ENCODE measurements at regions not wholly inside any gene's neighbourhood (a gene's known extent, or its start where the extent isn't known, plus 50 kb on each side); places are given as distances from the start of the nearest gene placed in this dataset.

- no peak for DNase-seq (ENCODE audit: low spot score)
- FAIRE-seq: no peak
Observed at GRCh38 chr15:93291380-93291779, 202.4 kb upstream of the RGMA start.

- FAIRE-seq (no peak), DNase-seq (ENCODE audit: low spot score) (no peak)
Observed at GRCh38 chr15:93290618-93290946, 201.6 kb upstream of the RGMA start.

GRCh38 chr15:93289941-93290617, 201.1 kb upstream of the RGMA start:
- no peak for FAIRE-seq
- DNase-seq (ENCODE audit: low spot score): no peak

GRCh38 chr15:93288728-93289294, 199.8 kb upstream of the RGMA start:
- no peak for DNase-seq (ENCODE audit: low spot score)
- no peak for FAIRE-seq

GRCh38 chr15:93286446-93286845, 197.4 kb upstream of the RGMA start:
- no peak for DNase-seq (ENCODE audit: low spot score)
- no peak for FAIRE-seq

- DNase-seq (ENCODE audit: low spot score): no peak
- no peak for FAIRE-seq
Observed at GRCh38 chr15:93283854-93284253, 194.8 kb upstream of the RGMA start.

- DNase-seq (ENCODE audit: low spot score): no peak
- no peak for FAIRE-seq
Observed at GRCh38 chr15:93282808-93283207, 193.8 kb upstream of the RGMA start.

GRCh38 chr15:93278783-93279182, 189.8 kb upstream of the RGMA start:
- no peak for DNase-seq (ENCODE audit: low spot score)
- FAIRE-seq: no peak

- no peak for FAIRE-seq
Observed at GRCh38 chr15:93278006-93278405, 189.0 kb upstream of the RGMA start.

GRCh38 chr15:93274257-93274656, 185.2 kb upstream of the RGMA start:
- FAIRE-seq (no peak), DNase-seq (ENCODE audit: low spot score) (no peak)

More at GRCh38 chr15:93278006-93278405, 189.0 kb upstream of the RGMA start:
- DNase-seq (ENCODE audit: low spot score): no peak

- DNase-seq (ENCODE audit: low spot score) (no peak), FAIRE-seq (no peak)
Observed at GRCh38 chr15:93271871-93272270, 182.9 kb upstream of the RGMA start.

- FAIRE-seq: no peak
- no peak for DNase-seq (ENCODE audit: low spot score)
Observed at GRCh38 chr15:93270937-93271467, 182.0 kb upstream of the RGMA start.

- no peak for DNase-seq (ENCODE audit: low spot score)
- FAIRE-seq: no peak
Observed at GRCh38 chr15:93268066-93268465, 179.1 kb upstream of the RGMA start.

GRCh38 chr15:93266291-93266690, 177.3 kb upstream of the RGMA start:
- no peak for DNase-seq (ENCODE audit: low spot score)
- FAIRE-seq: no peak

- FAIRE-seq (no peak), DNase-seq (ENCODE audit: low spot score) (peak; percentile 30)
Observed at GRCh38 chr15:93265111-93265556, 176.1 kb upstream of the RGMA start.

- no peak for FAIRE-seq
- no peak for DNase-seq (ENCODE audit: low spot score)
Observed at GRCh38 chr15:93261845-93262244, 172.8 kb upstream of the RGMA start.

- DNase-seq (ENCODE audit: low spot score) (no peak), FAIRE-seq (no peak)
Observed at GRCh38 chr15:93257920-93258319, 168.9 kb upstream of the RGMA start.

GRCh38 chr15:93253681-93254080, 164.7 kb upstream of the RGMA start:
- FAIRE-seq: no peak
- DNase-seq (ENCODE audit: low spot score): no peak

- no peak for DNase-seq (ENCODE audit: low spot score)
- FAIRE-seq: no peak
Observed at GRCh38 chr15:93252780-93253179, 163.8 kb upstream of the RGMA start.

GRCh38 chr15:93250950-93251349, 161.9 kb upstream of the RGMA start:
- FAIRE-seq: no peak

GRCh38 chr15:93250209-93250608, 161.2 kb upstream of the RGMA start:
- FAIRE-seq (no peak), DNase-seq (ENCODE audit: low spot score) (no peak)

More at GRCh38 chr15:93250950-93251349, 161.9 kb upstream of the RGMA start:
- no peak for DNase-seq (ENCODE audit: low spot score)

GRCh38 chr15:93249623-93250022, 160.6 kb upstream of the RGMA start:
- DNase-seq (ENCODE audit: low spot score): no peak
- FAIRE-seq: no peak

- FAIRE-seq: no peak
- no peak for DNase-seq (ENCODE audit: low spot score)
Observed at GRCh38 chr15:93247466-93248121, 158.6 kb upstream of the RGMA start.

Measured in RCC 7860 (cell line).